ENCODE measurements at regions not wholly inside any gene's neighbourhood (a gene's known extent, or its start where the extent isn't known, plus 50 kb on each side); places are given as distances from the start of the nearest gene placed in this dataset.

GRCh38 chr5:143573568-143574170, 170.2 kb upstream of the NR3C1 start (continued):
- TF ChIP-seq KDM4A (IDR thresholded peaks at IDR 0.05; ENCODE audit: low read depth, low read length, severe bottlenecking), result no peak
- no peak for TF ChIP-seq TBP (IDR thresholded peaks at IDR 0.05; ENCODE audit: low read depth, low read length)
- TF ChIP-seq BCL11A (IDR thresholded peaks at IDR 0.05; ENCODE audit: low read depth in 2 of 2, low read length in 2 of 2), result no peak
- TF ChIP-seq CBX5 (IDR thresholded peaks at IDR 0.05; ENCODE audit: low read depth, low read length), result no peak
- TF ChIP-seq CREB1 (IDR thresholded peaks at IDR 0.05), result no peak
